T-helper 1 cell treated with Interleukin-12 subunit alpha and Interleukin-12 subunit beta and Interleukin-4 antibody, amounts not matched to agents 30 μg/mL and 1 μg/mL, for 36 hours (primary cell): ENCODE measurements at regions not wholly inside any gene's neighbourhood (a gene's known extent, or its start where the extent isn't known, plus 50 kb on each side); places are given as distances from the start of the nearest gene placed in this dataset.

Experiments used
- H3K27ac Mint-ChIP-seq: one replicate; pipeline ENCODE4 v1.8.0; 2021; ENCODE audit warnings: mild to moderate bottlenecking, mixed read lengths
- H3K27me3 Mint-ChIP-seq: one replicate; pipeline ENCODE4 v1.8.0; 2021; ENCODE audit warnings: low read depth, mixed read lengths
- H3K36me3 Mint-ChIP-seq: one replicate; pipeline ENCODE4 v1.8.0; 2021; ENCODE audit warnings: low read depth, mixed read lengths
- H3K4me1 Mint-ChIP-seq: one replicate; pipeline ENCODE4 v1.8.0; 2021; ENCODE audit warnings: low read depth, mixed read lengths
- H3K4me3 Mint-ChIP-seq: one replicate; pipeline ENCODE4 v1.8.0; 2021; ENCODE audit warnings: mild to moderate bottlenecking, moderate library complexity, mixed read lengths
- H3K9me3 Mint-ChIP-seq: one replicate; pipeline ENCODE4 v1.8.0; 2021; ENCODE audit warnings: mixed read lengths

DNA sequence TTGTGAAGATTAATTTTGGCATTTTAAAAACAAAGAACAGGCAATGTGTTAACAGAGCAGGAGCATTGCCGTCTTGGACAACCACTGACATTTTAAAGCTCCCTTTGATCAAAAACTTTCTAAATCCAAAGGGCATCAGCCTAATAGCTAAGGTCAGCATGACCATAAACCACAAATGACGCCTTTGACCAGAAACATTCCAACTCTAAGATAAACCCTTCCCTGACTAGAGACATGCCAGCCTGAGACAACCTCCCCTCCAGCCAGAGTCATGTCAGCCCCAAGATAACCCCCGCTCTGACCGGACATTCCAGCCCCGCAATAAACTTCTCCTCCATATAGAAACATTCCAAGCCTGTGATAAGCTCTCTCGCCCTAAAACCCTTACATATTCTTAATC lies 949.4 kb upstream of the POT1 start:
- Mint-ChIP-seq H3K27ac (no peak overlapping the region), H3K27me3 (no peaks in the 10 kb centered on the region), H3K9me3 (peaks cover 18% of the 10 kb centered on the region), H3K4me1 (no peaks in the 10 kb centered on the region), H3K36me3 (no peaks in the 10 kb centered on the region), H3K4me3 (no peak overlapping the region)

DNA sequence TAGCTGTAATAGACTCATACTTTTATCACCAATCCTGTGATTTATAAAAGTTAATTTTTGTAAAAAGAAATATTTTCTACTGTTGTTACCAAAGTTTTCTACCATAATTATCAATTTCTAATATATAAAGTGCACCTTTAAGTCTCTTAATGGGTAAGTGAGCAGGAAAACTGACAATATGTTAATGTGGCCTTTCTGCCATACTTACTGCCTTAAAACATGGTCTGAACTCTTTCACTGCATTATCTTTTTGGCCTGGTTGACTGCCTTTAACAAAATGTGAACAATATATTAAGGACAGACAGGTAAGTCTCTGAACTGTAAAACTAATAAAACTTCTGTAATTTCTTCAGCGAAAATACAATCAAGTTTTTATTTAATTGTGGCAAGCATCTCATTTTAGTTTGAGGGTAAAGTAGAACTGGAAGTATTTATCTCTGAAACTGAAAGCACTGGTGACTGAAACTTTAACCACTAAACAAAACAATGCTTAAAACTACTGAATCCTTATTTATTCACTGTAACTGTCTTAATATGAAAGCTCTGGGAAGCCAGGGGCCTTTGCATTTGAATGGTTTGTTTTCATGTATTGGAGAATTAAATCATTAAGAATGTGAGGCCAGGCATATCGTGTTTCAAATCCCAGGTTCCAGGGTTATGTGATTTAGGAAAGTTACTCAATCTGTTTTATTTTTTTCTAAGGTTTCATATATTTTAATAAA lies 948.8 kb upstream of the POT1 start:
- Mint-ChIP-seq H3K9me3 (peaks cover 17% of the 10 kb centered on the region), H3K36me3 (no peaks in the 10 kb centered on the region), H3K4me1 (no peaks in the 10 kb centered on the region), H3K27me3 (no peaks in the 10 kb centered on the region), H3K4me3 (no peak overlapping the region), H3K27ac (no peak overlapping the region)

DNA sequence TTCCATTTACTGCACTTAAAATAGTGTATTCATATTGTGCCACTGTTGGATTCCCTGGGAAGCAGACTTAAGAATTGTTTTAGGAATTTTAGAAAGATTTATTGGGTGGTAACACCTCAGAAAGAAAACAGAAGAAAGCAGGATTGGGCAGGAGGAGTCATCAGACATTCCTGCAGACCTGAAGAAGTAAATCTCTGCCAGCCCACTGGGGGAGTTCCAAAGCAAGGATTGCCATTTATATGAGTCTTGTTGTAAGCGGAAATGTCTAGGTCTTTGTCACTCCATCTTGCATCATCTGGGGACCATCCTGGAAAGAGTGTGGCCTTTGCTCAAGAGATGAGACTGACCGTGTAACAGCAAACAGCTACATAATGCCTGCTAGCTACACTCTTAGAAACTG lies 947.6 kb upstream of the POT1 start:
- peaks cover 11% of the 10 kb centered on the region for H3K9me3 Mint-ChIP-seq
- no peaks in the 10 kb centered on the region for H3K36me3 Mint-ChIP-seq
- no peaks in the 10 kb centered on the region for H3K27me3 Mint-ChIP-seq
- no peaks in the 10 kb centered on the region for H3K4me1 Mint-ChIP-seq
- no peak overlapping the region for H3K4me3 Mint-ChIP-seq
- H3K27ac Mint-ChIP-seq = no peak overlapping the region

DNA sequence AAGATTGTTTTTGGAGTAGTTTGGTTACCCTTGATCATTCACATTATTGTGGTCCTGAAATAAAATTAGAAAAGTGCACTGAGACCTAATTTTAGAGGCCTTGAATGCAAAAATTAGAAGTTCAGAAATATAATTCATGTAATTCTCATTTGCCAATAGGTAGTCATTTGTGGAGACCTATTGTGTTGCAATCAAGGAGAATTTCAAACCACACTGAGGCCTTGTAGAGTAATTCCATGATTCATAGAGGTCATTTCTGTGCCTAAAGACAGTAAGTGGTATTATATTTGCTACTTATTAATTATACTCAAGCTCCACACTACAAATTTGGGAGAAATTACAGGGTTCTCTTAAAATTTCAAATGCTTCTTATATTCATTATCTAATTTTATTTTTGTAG lies 946.8 kb upstream of the POT1 start:
- Mint-ChIP-seq H3K36me3 (no peaks in the 10 kb centered on the region), H3K27ac (no peak overlapping the region), H3K4me1 (no peaks in the 10 kb centered on the region), H3K9me3 (peaks cover 11% of the 10 kb centered on the region), H3K27me3 (no peaks in the 10 kb centered on the region), H3K4me3 (no peak overlapping the region)

DNA sequence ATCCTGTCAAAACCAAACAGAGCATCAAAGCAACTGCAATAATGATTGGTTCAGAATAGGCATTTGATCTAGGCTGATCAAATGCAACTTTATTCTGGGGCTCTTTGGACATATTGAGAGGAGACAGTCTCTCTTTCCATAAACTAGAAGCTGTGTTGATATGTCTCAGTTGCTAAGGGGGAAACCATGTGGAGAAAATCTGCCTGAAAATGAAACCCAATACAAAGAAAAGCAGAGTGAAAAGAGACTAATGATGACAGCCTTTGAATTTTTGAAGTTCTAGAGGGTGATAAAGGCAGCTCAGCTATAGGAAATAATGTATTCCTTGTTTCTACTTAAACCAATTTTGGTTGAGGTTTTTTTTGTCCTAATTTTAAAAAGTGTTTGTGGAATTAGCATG lies 941.8 kb upstream of the POT1 start:
- Mint-ChIP-seq H3K9me3 (peaks cover 9% of the 10 kb centered on the region), H3K4me3 (no peak overlapping the region), H3K36me3 (no peaks in the 10 kb centered on the region), H3K27ac (no peak overlapping the region), H3K4me1 (no peaks in the 10 kb centered on the region), H3K27me3 (no peaks in the 10 kb centered on the region)

DNA sequence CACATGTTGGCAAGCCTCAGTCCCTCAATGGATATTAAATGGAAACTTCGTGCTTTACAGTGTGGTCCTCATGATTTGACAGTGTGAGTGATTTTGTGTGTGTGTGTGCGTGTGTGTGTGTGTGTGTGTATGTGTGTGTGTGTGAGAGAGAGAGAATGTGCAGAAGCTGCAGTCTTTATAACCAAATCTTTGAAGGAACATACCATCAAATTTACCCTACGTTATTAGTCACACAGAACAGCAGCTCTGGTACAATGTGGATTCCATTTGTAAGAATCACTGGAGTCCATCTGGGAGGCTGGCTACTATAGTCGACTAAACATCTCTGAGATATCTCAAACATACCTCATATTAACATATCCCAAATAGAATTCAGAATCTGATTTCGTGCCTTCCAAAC lies 928.0 kb upstream of the POT1 start:
- H3K36me3 Mint-ChIP-seq = no peaks in the 10 kb centered on the region
- no peak overlapping the region for H3K27ac Mint-ChIP-seq
- no peak overlapping the region for H3K4me3 Mint-ChIP-seq
- H3K4me1 Mint-ChIP-seq = no peaks in the 10 kb centered on the region
- peaks cover 12% of the 10 kb centered on the region for H3K9me3 Mint-ChIP-seq
- H3K27me3 Mint-ChIP-seq = no peaks in the 10 kb centered on the region

DNA sequence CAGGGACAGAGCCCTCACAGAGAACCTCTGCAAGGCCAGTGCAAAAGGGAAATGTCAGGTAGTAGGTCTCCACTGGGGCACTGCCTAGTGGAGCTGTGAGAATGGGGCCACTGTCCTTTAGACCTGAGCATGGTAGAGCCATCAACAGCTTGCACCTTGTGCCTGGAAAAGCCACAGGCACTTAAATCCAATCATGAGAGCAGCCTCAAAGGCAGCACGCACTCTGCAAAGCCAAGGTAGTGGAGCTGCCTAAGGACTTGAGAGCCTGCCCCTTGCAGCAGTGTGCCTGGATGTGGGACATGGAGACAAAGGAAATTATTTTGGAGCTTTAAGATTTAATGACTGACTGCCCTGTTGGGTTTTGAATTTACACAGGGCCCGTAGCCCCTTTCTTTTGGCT lies 918.5 kb upstream of the POT1 start:
- H3K4me3 Mint-ChIP-seq = no peak overlapping the region
- peaks cover 19% of the 10 kb centered on the region for H3K9me3 Mint-ChIP-seq
- no peaks in the 10 kb centered on the region for H3K36me3 Mint-ChIP-seq
- no peaks in the 10 kb centered on the region for H3K27me3 Mint-ChIP-seq
- H3K27ac Mint-ChIP-seq = no peak overlapping the region
- H3K4me1 Mint-ChIP-seq = no peaks in the 10 kb centered on the region

DNA sequence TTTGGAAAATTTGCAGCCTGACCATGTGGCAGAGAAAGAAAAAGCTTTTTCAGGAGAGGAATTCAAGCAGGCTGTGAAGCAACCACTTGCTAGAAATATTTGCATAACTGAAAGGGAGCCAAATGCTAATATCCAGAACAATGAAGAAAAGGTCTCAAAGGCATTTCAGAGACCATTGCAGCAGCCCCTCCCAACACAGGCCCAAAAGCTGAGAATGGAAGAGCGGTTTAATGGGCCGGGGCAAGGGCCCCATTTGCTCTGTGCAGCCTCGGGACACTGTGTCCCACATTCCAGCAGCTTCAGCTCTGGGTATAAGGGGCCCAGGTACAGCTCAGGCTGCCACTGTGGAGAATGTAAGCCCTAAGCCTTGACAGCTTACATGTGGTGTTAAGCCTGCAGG lies 918.1 kb upstream of the POT1 start:
- H3K36me3 Mint-ChIP-seq = no peaks in the 10 kb centered on the region
- peaks cover 19% of the 10 kb centered on the region for H3K9me3 Mint-ChIP-seq
- H3K27ac Mint-ChIP-seq = no peak overlapping the region
- no peak overlapping the region for H3K4me3 Mint-ChIP-seq
- H3K27me3 Mint-ChIP-seq = no peaks in the 10 kb centered on the region
- H3K4me1 Mint-ChIP-seq = no peaks in the 10 kb centered on the region

DNA sequence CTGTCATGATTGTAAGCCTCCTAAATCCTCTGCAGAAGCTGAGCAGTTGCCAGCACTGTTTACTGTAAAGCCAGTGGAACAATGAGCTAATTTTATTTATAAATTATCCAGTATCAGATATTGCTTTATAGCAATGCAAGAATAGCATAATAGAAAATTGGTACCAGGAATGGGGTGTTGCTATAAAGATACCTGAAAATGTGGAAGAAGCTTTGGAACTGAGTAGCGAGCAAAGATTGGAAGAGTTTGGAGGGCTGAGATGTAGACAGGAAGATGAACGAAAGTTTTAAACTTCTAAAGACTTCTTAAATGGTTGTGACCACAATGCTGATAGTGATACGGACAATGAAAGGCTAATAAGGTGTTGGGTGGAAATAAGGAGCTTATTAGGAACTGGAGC lies 917.4 kb upstream of the POT1 start:
- H3K36me3 Mint-ChIP-seq = no peaks in the 10 kb centered on the region
- no peak overlapping the region for H3K4me3 Mint-ChIP-seq
- H3K27me3 Mint-ChIP-seq = no peaks in the 10 kb centered on the region
- no peak overlapping the region for H3K27ac Mint-ChIP-seq
- H3K4me1 Mint-ChIP-seq = no peaks in the 10 kb centered on the region
- H3K9me3 Mint-ChIP-seq = peaks cover 19% of the 10 kb centered on the region

DNA sequence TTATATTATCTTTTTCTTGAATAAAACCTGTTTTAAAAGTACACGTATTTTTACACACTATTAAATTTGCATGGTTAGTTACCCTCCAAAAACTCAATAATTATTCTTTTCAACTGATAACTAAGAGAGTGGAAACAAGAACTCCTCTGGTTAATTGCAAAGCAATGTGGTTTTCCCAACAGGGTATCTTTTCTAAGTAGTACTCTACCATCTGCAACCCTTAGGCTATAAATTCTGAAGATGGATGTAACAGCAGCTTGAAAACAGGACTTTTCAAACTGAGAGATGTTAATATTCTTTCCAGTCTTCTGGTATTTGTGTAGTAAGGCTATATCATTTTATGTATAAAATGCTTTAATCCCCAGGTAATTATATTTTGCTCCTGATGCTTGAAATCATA lies 916.1 kb upstream of the POT1 start:
- Mint-ChIP-seq H3K27ac (no peak overlapping the region), H3K36me3 (no peaks in the 10 kb centered on the region), H3K27me3 (no peaks in the 10 kb centered on the region), H3K9me3 (peaks cover 22% of the 10 kb centered on the region), H3K4me1 (no peaks in the 10 kb centered on the region), H3K4me3 (no peak overlapping the region)

DNA sequence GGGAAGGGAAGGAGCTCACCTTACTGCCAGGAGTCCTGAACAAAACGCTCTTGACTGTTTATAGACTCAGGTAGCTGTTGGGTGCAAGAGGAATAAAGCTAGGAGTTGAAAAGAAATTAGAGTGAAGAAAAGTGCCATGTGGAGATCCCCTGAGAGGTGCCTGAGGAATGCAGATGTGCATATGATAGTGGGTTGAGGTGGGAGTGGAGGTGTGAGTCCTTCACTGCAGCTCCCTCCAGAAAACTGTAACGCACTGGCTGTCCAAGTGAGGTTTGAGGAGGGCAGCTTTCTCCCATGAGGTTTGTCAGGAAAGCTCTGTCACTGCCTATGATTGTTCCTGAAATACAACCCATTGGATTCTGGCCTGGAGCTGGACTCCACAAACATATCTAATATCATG lies 904.8 kb upstream of the POT1 start:
- H3K27me3 Mint-ChIP-seq = no peaks in the 10 kb centered on the region
- H3K4me3 Mint-ChIP-seq = no peak overlapping the region
- H3K9me3 Mint-ChIP-seq = peaks cover 21% of the 10 kb centered on the region
- no peaks in the 10 kb centered on the region for H3K36me3 Mint-ChIP-seq
- H3K27ac Mint-ChIP-seq = no peak overlapping the region
- no peaks in the 10 kb centered on the region for H3K4me1 Mint-ChIP-seq

DNA sequence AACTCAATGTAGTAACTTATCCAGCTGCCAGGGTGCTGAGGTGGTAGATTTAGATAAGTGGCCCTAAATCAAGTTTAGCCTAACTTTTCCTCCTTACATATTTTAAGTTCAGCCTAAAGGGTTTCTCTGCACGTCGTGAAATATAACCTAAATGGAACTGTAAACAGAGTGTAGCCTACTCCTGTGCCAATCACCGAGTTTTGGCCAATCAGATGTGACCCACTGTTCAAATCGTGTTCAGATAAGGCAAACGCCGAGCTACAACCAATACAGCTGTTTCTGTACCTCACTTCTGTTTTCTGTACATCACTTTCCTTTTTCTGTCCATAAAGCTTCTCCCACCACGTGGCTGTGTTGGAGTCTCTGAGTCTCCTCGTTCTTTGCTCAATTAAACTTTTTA lies 904.2 kb upstream of the POT1 start:
- Mint-ChIP-seq H3K4me1 (no peaks in the 10 kb centered on the region), H3K27ac (no peak overlapping the region), H3K36me3 (no peaks in the 10 kb centered on the region), H3K4me3 (no peak overlapping the region), H3K27me3 (no peaks in the 10 kb centered on the region), H3K9me3 (peaks cover 23% of the 10 kb centered on the region)

DNA sequence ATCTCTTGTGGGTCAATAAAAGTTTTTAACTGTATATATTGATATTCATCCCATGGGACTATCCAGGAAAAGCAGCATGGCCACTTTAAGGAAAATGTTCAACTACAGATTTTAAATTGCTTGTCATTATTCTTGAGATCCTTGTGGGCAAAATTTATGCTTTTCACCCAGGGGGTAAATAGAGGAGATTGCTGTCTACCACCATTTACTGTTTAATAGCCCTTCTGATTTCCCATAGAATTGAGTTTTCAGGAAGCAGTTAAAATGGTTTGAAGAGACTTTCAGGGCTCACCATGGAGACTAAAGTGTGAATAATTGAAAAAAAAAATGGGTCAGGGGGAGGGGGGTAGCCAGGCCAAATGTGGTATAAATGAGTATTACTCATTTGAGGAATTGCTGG lies 901.1 kb upstream of the POT1 start:
- Mint-ChIP-seq H3K9me3 (peaks cover 40% of the 10 kb centered on the region), H3K27ac (no peak overlapping the region), H3K4me1 (no peaks in the 10 kb centered on the region), H3K36me3 (no peaks in the 10 kb centered on the region), H3K4me3 (no peak overlapping the region), H3K27me3 (no peaks in the 10 kb centered on the region)

DNA sequence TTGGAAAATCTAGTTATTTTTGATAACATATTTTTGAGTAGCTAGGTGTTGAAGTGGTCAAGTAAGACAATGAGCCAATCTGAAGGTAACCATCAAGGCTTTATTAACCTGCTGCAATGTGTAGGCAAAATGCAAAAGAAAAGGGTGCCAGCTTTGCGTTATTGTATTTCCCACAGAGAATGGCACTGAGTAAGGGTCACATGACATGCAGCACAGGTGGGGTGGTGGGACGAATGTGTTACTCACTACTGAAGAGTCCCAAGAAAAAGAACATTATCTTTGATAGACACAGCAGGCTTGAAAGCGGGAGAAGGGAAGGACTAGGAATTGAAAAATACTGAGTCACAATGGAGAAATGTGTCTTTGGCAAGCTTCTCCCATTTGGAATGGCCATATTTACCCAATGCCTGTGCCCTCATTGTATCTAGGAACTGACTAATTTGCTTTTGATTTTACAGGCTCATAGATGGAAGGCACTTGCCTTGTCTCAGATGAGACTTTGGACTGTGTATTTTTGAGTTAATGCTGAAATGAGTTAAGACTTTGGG lies 898.6 kb upstream of the POT1 start:
- H3K9me3 Mint-ChIP-seq = peaks cover 34% of the 10 kb centered on the region
- no peaks in the 10 kb centered on the region for H3K4me1 Mint-ChIP-seq
- H3K27me3 Mint-ChIP-seq = no peaks in the 10 kb centered on the region

DNA sequence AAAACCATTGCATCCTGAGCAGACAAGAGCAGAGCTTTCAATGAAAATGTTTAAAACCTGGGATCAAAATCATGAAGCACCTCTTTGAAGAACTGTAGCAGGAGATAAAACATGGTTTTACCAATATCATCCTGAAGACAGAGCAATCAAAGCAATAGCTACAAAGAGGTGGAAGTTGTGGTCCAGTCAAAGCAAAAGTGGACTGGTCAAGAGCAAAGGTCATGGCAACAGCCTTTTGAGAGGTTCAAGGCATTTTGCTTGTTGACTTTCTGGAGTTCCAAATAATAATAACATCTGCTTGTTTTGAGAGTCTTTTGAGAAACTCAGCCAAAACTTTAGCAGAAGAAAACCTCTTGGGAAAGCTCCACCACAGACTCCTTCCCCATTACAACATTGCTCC lies 893.9 kb upstream of the POT1 start:
- H3K27me3 Mint-ChIP-seq = no peaks in the 10 kb centered on the region
- no peak overlapping the region for H3K4me3 Mint-ChIP-seq
- H3K4me1 Mint-ChIP-seq = no peaks in the 10 kb centered on the region
- peaks cover 14% of the 10 kb centered on the region for H3K9me3 Mint-ChIP-seq
- H3K27ac Mint-ChIP-seq = no peak overlapping the region
- H3K36me3 Mint-ChIP-seq = no peaks in the 10 kb centered on the region

More for the DNA sequence above, 898.6 kb upstream of the POT1 start:
- Mint-ChIP-seq H3K4me3 (no peak overlapping the region), H3K27ac (no peak overlapping the region), H3K36me3 (no peaks in the 10 kb centered on the region)

DNA sequence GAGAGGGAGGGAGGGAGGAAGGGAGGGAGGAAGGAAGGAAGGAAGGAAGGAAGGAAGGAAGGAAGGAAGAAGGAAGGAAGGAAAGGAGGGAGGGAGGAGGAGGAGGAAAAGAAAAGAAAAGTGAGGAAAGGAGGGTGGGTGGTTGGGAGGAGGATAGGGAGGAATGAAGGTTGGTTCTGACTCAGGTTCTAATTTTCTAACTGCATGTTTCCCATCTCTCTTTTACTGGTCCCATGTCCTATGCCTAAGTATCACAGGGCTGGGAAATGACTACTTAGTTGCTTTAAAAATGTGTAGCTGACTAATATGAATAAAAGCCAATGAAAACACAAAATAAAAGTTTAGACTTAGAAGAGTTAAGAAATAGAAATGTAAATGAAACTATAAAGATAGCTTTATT lies 890.9 kb upstream of the POT1 start:
- Mint-ChIP-seq H3K4me1 (no peaks in the 10 kb centered on the region), H3K9me3 (no peaks in the 10 kb centered on the region), H3K27ac (no peak overlapping the region), H3K36me3 (no peaks in the 10 kb centered on the region), H3K27me3 (no peaks in the 10 kb centered on the region), H3K4me3 (no peak overlapping the region)
